Heart right ventricle (tissue), 16 donors: ENCODE measurements at regions not wholly inside any gene's neighbourhood (a gene's known extent, or its start where the extent isn't known, plus 50 kb on each side); places are given as distances from the start of the nearest gene placed in this dataset.

ENCODE experiments used
- ATAC-seq, 8 donors: fragments of 200-7000 bp; cut with Tn5 transposase; one replicate each; pipeline ENCODE4 v1.9.1; 2020; ENCODE audit warnings: mild to moderate bottlenecking in 8 of 8, moderate library complexity in 8 of 8, moderate number of reproducible peaks in 1 of 8
- DNase-seq, 2 donors: peaks; one replicate each; pipeline ENCODE4 v3.0.0-alpha.2; 2020
- H3K27ac ChIP-seq, 10 donors: fragments of 200-600 bp; sonication (generic) in 2 of 10; one replicate each; pipeline versions ENCODE4 v1.5.0 to v1.8.0; 2020 to 2022; ENCODE audit warnings: mild to moderate bottlenecking in 3 of 10
- H3K27me3 ChIP-seq, 7 donors: fragments of 200-600 bp; one replicate each; pipeline ENCODE4 v1.8.0; 2021 to 2022; ENCODE audit warnings: mild to moderate bottlenecking in 2 of 7
- H3K36me3 ChIP-seq, 9 donors: fragments of 200-600 bp; sonication (generic) in 1 of 9; one replicate each; pipeline versions ENCODE4 v1.5.0 to v1.8.0; 2020 to 2022; ENCODE audit warnings: mild to moderate bottlenecking in 2 of 9
- H3K4me1 ChIP-seq, 9 donors: fragments of 200-600 bp; sonication (generic) in 1 of 9; one replicate each; pipeline versions ENCODE4 v1.5.0 to v1.8.0; 2020 to 2022; ENCODE audit warnings: mild to moderate bottlenecking in 4 of 9
- H3K4me3 ChIP-seq, 10 donors: fragments of 200-600 bp; sonication (generic) in 2 of 10; one replicate each; pipeline versions ENCODE4 v1.5.0 to v1.8.0; 2020 to 2022; ENCODE audit warnings: mild to moderate bottlenecking in 7 of 10, moderate library complexity in 2 of 10
- H3K9me3 ChIP-seq, 11 donors: fragments of 200-600 bp in 10 of 11; sonication (generic) in 2 of 11; one replicate each; pipeline versions ENCODE4 v1.5.0 to v1.8.0; 2013 to 2022; ENCODE audit warnings: mild to moderate bottlenecking in 2 of 11, control low read depth in 1 of 11, moderate library complexity in 1 of 11
- CTCF ChIP-seq, 9 donors: fragments of 200-600 bp; sonication (generic) in 2 of 9; IDR thresholded peaks; one replicate each; pipeline versions ENCODE4 v1.5.0 to v1.8.0; 2021 to 2022; ENCODE audit warnings: antibody characterized with exemption in 9 of 9, mild to moderate bottlenecking in 5 of 9, moderate library complexity in 1 of 9
- WGBS, 2 donors: extraction: QIAGEN DNeasy Blood & Tissue Kit; methylation state at CpG; one replicate each; pipeline ENCODE4 v1.1.7; 2013; ENCODE audit warnings: inconsistent platforms in 1 of 2; 5-methylcytosine and 5-hydroxymethylcytosine counted together
- intact Hi-C, 10 donors: fragments of 100-400 bp; cut with DNase I; formaldehyde crosslinking; loops; one replicate each; pipeline versions ENCODE4 v1.11.1 to v1.14.2; 2022
- donor health status: Arrhythmogenic right ventricular cardiomyopathy.
- donor health status: ischemic (EF 13 %, LVEDD 7.1; RV severe dilation, severe dysfunction).
- donor health status: healthy with polysubstance abuse.
- donor health status: DM: no; HTN: yes; CAD: no.
- donor health status: DM: no; HTN: no; CAD: no.
- donor health status: ischemic (EF 25% LVEDD 6.9; RV normal size, moderate dysfunction).
- donor health status: ischemic (EF 25% LVEDD 5.7; RV mildly dilated, moderate dysfunction).
- donor health status: healthy.
- donor health status: DM: yes; HTN: yes; CAD: no.
- donor health status: Ischemic cardiomyopathy.
- donor health status: ischemic (EF 35%, LVEDD 5.7; RV mildly dilated, moderate dysfunction).
- donor health status: nonischemic (EF 11% LVEDD 7.7; RV severe dilation, severe dysfunction).
- donor health status: DM: yes; HTN: yes; CAD: no.
- donor health status: PGD.
- donor health status: ischemic (EF 29% LVEDD 5.4; RV normal size, mild dysfunction).
- donor health status: nonischemic (EF 23%, LVEDD 6.1; RV moderate dilation, normal function).

- ATAC-seq (no peak), DNase-seq (no peak)
- no peaks in the 10 kb centered on the region for H3K36me3 ChIP-seq
- 16 to 20% methylated on average over 1 of the region's 1 CpG for WGBS, 2 donors
- H3K4me1 ChIP-seq = no peaks in the 10 kb centered on the region
- TF ChIP-seq CTCF (IDR thresholded peaks at IDR 0.05) = no peak
- no peaks in the 10 kb centered on the region for H3K9me3 ChIP-seq
- no peaks in the 10 kb centered on the region for H3K27me3 ChIP-seq
- no peak overlapping the region for H3K27ac ChIP-seq
- H3K4me3 ChIP-seq = no peak overlapping the region
- intact Hi-C loops = no loop called here
These were observed 227.3 kb upstream of the ITGA1 start for GRCh38 chr5:52560366-52560765.

DNA sequence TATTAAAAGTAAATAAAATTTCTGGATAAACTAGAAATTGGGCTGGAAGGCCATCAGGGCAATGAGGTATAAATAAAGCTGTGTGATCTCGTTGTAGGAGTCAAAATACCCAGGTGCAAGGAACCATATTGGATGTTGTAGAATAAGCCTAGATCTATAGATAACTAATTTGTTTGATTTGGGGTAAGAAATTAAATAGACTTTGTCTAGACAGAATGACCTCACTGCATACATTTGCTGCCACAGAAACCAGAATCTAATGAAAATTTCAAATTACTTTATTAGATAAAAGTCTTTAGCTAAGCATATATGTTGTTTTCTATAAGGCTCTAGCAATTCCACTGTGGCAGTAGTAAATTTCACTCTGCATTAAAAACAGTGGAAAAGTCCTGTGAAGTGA is 225.2 kb upstream of the ITGA1 start:
- Histone ChIP-seq H3K4me1 (no peaks in the 10 kb centered on the region), H3K27ac (no peak overlapping the region), H3K4me3 (no peak overlapping the region), H3K27me3 (no peaks in the 10 kb centered on the region), H3K36me3 (no peaks in the 10 kb centered on the region), H3K9me3 (no peaks in the 10 kb centered on the region)
- intact Hi-C loops = no loop called here
- no peak for DNase-seq
- ATAC-seq = no peak
- no peak for TF ChIP-seq CTCF (IDR thresholded peaks at IDR 0.05)
- WGBS, 2 donors = 66 to 71% methylated on average over 1 of the region's 1 CpG

DNA sequence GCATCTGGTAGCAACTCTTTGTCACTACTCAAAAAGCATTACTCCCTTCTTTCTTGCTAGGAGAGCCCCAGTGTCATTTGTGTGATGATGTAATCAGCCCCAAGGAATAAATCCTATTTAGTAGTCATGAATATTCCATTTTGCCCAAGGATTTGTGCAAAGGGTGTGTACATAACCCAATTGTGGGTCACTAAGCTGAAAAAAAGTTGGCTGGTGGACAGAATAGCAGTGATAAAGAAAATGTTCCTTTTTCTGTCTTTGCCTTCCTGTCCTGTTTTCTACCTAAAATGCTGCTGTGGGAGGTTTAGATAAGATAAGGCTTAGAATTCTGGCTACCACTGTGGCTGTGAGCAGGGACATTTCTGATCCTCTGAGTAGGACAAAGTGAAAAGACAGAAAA is 223.1 kb upstream of the ITGA1 start:
- Histone ChIP-seq H3K36me3 (no peaks in the 10 kb centered on the region), H3K9me3 (peaks cover 0 to 8% (median 0%) of the 10 kb centered on the region in 11 donors), H3K4me1 (no peaks in the 10 kb centered on the region), H3K4me3 (no peak overlapping the region), H3K27me3 (no peaks in the 10 kb centered on the region), H3K27ac (no peak overlapping the region)
- intact Hi-C loops = no loop called here
- no peak for TF ChIP-seq CTCF (IDR thresholded peaks at IDR 0.05)
- DNase-seq = no peak
- no peak for ATAC-seq

GRCh38 chr5:52577546-52577945 is 210.2 kb upstream of the ITGA1 start:
- TF ChIP-seq CTCF (IDR thresholded peaks at IDR 0.05) = no peak
- no peaks in the 10 kb centered on the region for H3K36me3 ChIP-seq
- 81 to 85% methylated on average over 2 of the region's 2 CpGs for WGBS, 2 donors
- no peak overlapping the region for H3K4me3 ChIP-seq
- peaks cover 0 to 13% (median 0%) of the 10 kb centered on the region in 7 donors for H3K27me3 ChIP-seq
- no peak overlapping the region for H3K27ac ChIP-seq
- no peaks in the 10 kb centered on the region for H3K4me1 ChIP-seq
- no peaks in the 10 kb centered on the region for H3K9me3 ChIP-seq
- DNase-seq = no peak
- intact Hi-C loops = no loop called here
- ATAC-seq = no peak

DNA sequence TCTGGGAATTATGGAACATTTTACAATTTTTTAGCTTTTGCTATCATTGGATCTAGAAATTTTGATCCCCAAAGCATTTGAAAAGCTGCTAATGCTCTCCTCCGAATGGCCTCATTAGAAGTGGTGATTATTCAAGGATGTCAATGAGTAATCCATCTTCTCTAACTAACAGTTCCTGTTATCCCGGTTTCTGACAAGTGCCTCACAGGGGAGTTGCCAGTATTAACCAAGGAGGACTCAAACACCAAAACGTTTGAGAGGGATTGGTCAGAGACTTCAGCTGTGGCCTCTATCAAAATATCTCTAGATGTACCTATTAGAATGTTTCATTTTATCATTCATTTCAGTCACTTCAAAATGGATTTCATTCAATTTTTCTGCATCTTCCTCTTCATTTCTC is 208.3 kb upstream of the ITGA1 start:
- ATAC-seq = no peak
- H3K4me1 ChIP-seq = no peaks in the 10 kb centered on the region
- no peaks in the 10 kb centered on the region for H3K9me3 ChIP-seq
- H3K4me3 ChIP-seq = no peak overlapping the region
- DNase-seq = no peak
- H3K27ac ChIP-seq = no peak overlapping the region
- TF ChIP-seq CTCF (IDR thresholded peaks at IDR 0.05) = no peak
- no peaks in the 10 kb centered on the region for H3K36me3 ChIP-seq
- WGBS, 2 donors = 33 to 37% methylated on average over 3 of the region's 3 CpGs
- peaks cover 0 to 13% (median 0%) of the 10 kb centered on the region in 7 donors for H3K27me3 ChIP-seq
- intact Hi-C loops = no loop called here
